ENCODE measurements at regions not wholly inside any gene's neighbourhood (a gene's known extent, or its start where the extent isn't known, plus 50 kb on each side); places are given as distances from the start of the nearest gene placed in this dataset.

DNA sequence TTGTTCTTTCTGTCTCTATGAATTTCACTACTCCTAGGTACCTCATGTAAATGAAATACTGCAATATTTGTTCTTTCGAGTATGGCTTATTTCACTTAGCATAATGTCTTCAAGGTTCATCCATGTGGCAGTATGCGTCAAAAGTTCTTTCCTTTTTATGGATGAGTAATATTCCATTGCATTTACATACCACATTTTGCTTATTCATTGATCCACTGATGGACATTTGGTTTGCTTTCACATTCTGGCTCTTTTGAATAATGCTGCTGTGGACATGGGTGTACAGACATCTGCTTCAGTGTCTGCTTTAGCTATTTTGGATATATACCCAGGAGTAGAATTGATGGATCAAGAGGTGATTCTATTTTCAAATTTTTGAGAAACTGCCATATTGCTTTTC, 144.2 kb upstream of the PAPPA start:
- TF ChIP-seq CTCF (IDR thresholded peaks at IDR 0.05): no peak
- TF ChIP-seq EP300 (IDR thresholded peaks at IDR 0.05): no peak
- no peak for TF ChIP-seq POLR2A (IDR thresholded peaks at IDR 0.05)
